ENCODE measurements at regions not wholly inside any gene's neighbourhood (a gene's known extent, or its start where the extent isn't known, plus 50 kb on each side); places are given as distances from the start of the nearest gene placed in this dataset.
A peak's percentile ranks its signal among the peaks of the same experiment; 100 is the strongest.

GRCh38 chr3:174633342-174633741, 225.8 kb upstream of the NAALADL2 start:
- no peak overlapping the region for H3K4me3 ChIP-seq
- no peaks in the 10 kb centered on the region for H3K27me3 ChIP-seq
- no peaks in the 10 kb centered on the region for H3K9me3 ChIP-seq
- no peaks in the 10 kb centered on the region for H3K36me3 ChIP-seq
- H3K4me1 ChIP-seq, result no peaks in the 10 kb centered on the region
- intact Hi-C loops (cut with DNase I), result no loop called here
- TF ChIP-seq CTCF (IDR thresholded peaks at IDR 0.05), result no peak
- no peak overlapping the region for H3K27ac ChIP-seq
- ATAC-seq (no peak), DNase-seq (no peak)

- Histone ChIP-seq H3K36me3 (no peaks in the 10 kb centered on the region), H3K4me3 (no peak overlapping the region), H3K9me3 (no peaks in the 10 kb centered on the region), H3K27me3 (no peaks in the 10 kb centered on the region), H3K4me1 (no peaks in the 10 kb centered on the region), H3K27ac (no peak overlapping the region)
- ATAC-seq, result no peak
- TF ChIP-seq CTCF (IDR thresholded peaks at IDR 0.05), result no peak
- no peak for DNase-seq
- intact Hi-C loops (cut with DNase I), result no loop called here
Measured at GRCh38 chr3:174636451-174636850, 222.7 kb upstream of the NAALADL2 start.

GRCh38 chr3:174639406-174639805, 219.7 kb upstream of the NAALADL2 start:
- intact Hi-C loops (cut with DNase I), result no loop called here
- Histone ChIP-seq H3K27me3 (no peaks in the 10 kb centered on the region), H3K36me3 (no peaks in the 10 kb centered on the region), H3K27ac (no peak overlapping the region), H3K4me1 (no peaks in the 10 kb centered on the region), H3K4me3 (no peak overlapping the region), H3K9me3 (peaks cover 0 to 3% of the 10 kb centered on the region in 2 donors)
- ATAC-seq, result no peak
- no peak for TF ChIP-seq CTCF (IDR thresholded peaks at IDR 0.05)
- DNase-seq, result no peak

- intact Hi-C loops (cut with DNase I), result no loop called here
- Histone ChIP-seq H3K27me3 (no peaks in the 10 kb centered on the region), H3K9me3 (peaks cover 0 to 3% of the 10 kb centered on the region in 2 donors), H3K4me1 (no peaks in the 10 kb centered on the region), H3K36me3 (no peaks in the 10 kb centered on the region), H3K4me3 (no peak overlapping the region), H3K27ac (no peak overlapping the region)
- TF ChIP-seq CTCF (IDR thresholded peaks at IDR 0.05), result no peak
- ATAC-seq (no peak), DNase-seq (no peak)
Measured at GRCh38 chr3:174639970-174640369, 219.2 kb upstream of the NAALADL2 start.

GRCh38 chr3:174640932-174641331, 218.2 kb upstream of the NAALADL2 start:
- H3K9me3 ChIP-seq, result peaks cover 0 to 3% of the 10 kb centered on the region in 2 donors
- intact Hi-C loops (cut with DNase I), result no loop called here
- DNase-seq, result peak in 1 of 4 donors; percentile 63
- ATAC-seq, result no peak
- H3K27ac ChIP-seq, result no peak overlapping the region
- H3K4me1 ChIP-seq, result no peaks in the 10 kb centered on the region
- no peak for TF ChIP-seq CTCF (IDR thresholded peaks at IDR 0.05)
- H3K36me3 ChIP-seq, result no peaks in the 10 kb centered on the region
- H3K4me3 ChIP-seq, result no peak overlapping the region
- H3K27me3 ChIP-seq, result no peaks in the 10 kb centered on the region

Data from left lung (tissue), 4 donors.